B cell (primary cell): ENCODE measurements at regions not wholly inside any gene's neighbourhood (a gene's known extent, or its start where the extent isn't known, plus 50 kb on each side); places are given as distances from the start of the nearest gene placed in this dataset.

Experiments used
- ATAC-seq: fragments of 200-7000 bp; cut with Tn5 transposase; one replicate; pipeline ENCODE4 v1.10.0; 2021; ENCODE audit warnings: low read depth, mild to moderate bottlenecking, moderate number of reproducible peaks, moderate library complexity
- CTCF ChIA-PET: fragments of 350-600 bp; sonication (Branson Sonifier 250); formaldehyde crosslinking; loops from one replicate; lab custom pipeline; 2021; ENCODE audit warnings: antibody characterized with exemption, inconsistent platforms; lab: Charles Lee
- POLR2A ChIA-PET: fragments of 350-600 bp; sonication (Branson Sonifier 250); formaldehyde crosslinking; loops from one replicate; lab custom pipeline; 2021; ENCODE audit warnings: antibody characterized with exemption; lab: Charles Lee
- DNase-seq: peaks from one replicate; pipeline ENCODE4 v3.0.0; 2013
- H2AFZ ChIP-seq: 2 replicates; pipeline ENCODE4 v1.6.1; 2012; ENCODE audit warnings: mild to moderate bottlenecking, low read depth, low read length; ENCODE audit not compliant: insufficient read depth, poor library complexity, severe bottlenecking
- H3K27ac ChIP-seq, 2 donors: 1 replicate in 1 of 2; 2 replicates in 1 of 2; pipeline ENCODE4 v1.5.1; 2012 to 2013; ENCODE audit warnings: low read length in 2 of 2, mild to moderate bottlenecking in 2 of 2, moderate library complexity in 1 of 2
- H3K27me3 ChIP-seq, 4 experiments: fragments of 200-600 bp in 1 of 4; sonication (generic) in 1 of 4; replicated peaks in 1 of 4; 1 replicate in 2 of 4; 2 replicates in 2 of 4; pipeline versions ENCODE4 v1.6.1 to v1.7.0; 2013 to 2016; ENCODE audit warnings: low read length in 3 of 4, mild to moderate bottlenecking in 2 of 4, mixed read lengths in 1 of 4, moderate library complexity in 1 of 4; ENCODE audit not compliant: insufficient read depth in 4 of 4, control insufficient read depth in 3 of 4; ENCODE audit errors: control extremely low read depth in 1 of 4
- H3K36me3 ChIP-seq, 2 experiments: replicated peaks in 1 of 2; 1 replicate in 1 of 2; 2 replicates in 1 of 2; pipeline versions ENCODE4 v1.6.1 to v1.7.1; 2013; ENCODE audit warnings: low read length in 1 of 2; ENCODE audit not compliant: insufficient read depth in 2 of 2, control insufficient read depth in 1 of 2; ENCODE audit errors: control extremely low read depth in 1 of 2, extremely low read depth in 1 of 2
- H3K4me1 ChIP-seq, 2 donors: fragments of 200-600 bp in 1 of 2; sonication (generic) in 1 of 2; 1 replicate in 1 of 2; 2 replicates in 1 of 2; pipeline versions ENCODE4 v1.5.1 to v1.6.1; 2013 to 2017; ENCODE audit warnings: low read length in 2 of 2; ENCODE audit not compliant: control insufficient read depth in 2 of 2, insufficient read depth in 2 of 2
- H3K4me2 ChIP-seq: replicated peaks from 2 replicates; pipeline ENCODE3; 2012; ENCODE audit warnings: mild to moderate bottlenecking, low read depth, low read length; ENCODE audit not compliant: poor library complexity, severe bottlenecking
- H3K4me3 ChIP-seq, 5 experiments: fragments of 200-600 bp in 1 of 5; sonication (generic) in 1 of 5; 1 replicate in 3 of 5; 2 replicates in 2 of 5; pipeline versions ENCODE4 v1.5.1 to v1.7.0; 2011 to 2016; ENCODE audit warnings: low read length in 4 of 5, mild to moderate bottlenecking in 4 of 5, low read depth in 2 of 5, control low read depth in 1 of 5, moderate library complexity in 1 of 5; ENCODE audit not compliant: insufficient read depth in 1 of 5; ENCODE audit errors: control extremely low read depth in 1 of 5, extremely low read depth in 1 of 5
- H3K79me2 ChIP-seq: fragments of 200-600 bp; sonication (generic); one replicate; pipeline ENCODE4 v1.6.0; 2016; ENCODE audit warnings: low read length; ENCODE audit not compliant: control insufficient read depth, insufficient read depth
- H3K9ac ChIP-seq: fragments of 200-600 bp; sonication (generic); 2 replicates; pipeline ENCODE4 v1.6.1; 2017; ENCODE audit warnings: mild to moderate bottlenecking, low read length, moderate library complexity
- H3K9me3 ChIP-seq, 3 donors: one replicate each; pipeline versions ENCODE4 v1.6.1 to v1.7.1; 2013; ENCODE audit warnings: low read length in 2 of 3; ENCODE audit not compliant: control insufficient read depth in 2 of 3, insufficient read depth in 1 of 3; ENCODE audit errors: control extremely low read depth in 1 of 3
- H4K20me1 ChIP-seq: 2 replicates; pipeline ENCODE4 v1.6.0; 2012; ENCODE audit warnings: mild to moderate bottlenecking, low read length; ENCODE audit not compliant: insufficient read depth, control insufficient read depth, poor library complexity, severe bottlenecking
- H3K27ac Mint-ChIP-seq: one replicate; pipeline ENCODE4 v1.8.0; 2021; ENCODE audit warnings: mixed read lengths
- H3K27me3 Mint-ChIP-seq: one replicate; pipeline ENCODE4 v1.8.0; 2021; ENCODE audit warnings: mixed read lengths
- H3K4me1 Mint-ChIP-seq: one replicate; pipeline ENCODE4 v1.8.0; 2021; ENCODE audit warnings: mixed read lengths
- H3K4me3 Mint-ChIP-seq: one replicate; pipeline ENCODE4 v1.8.0; 2021; ENCODE audit warnings: mixed read lengths
- H3K9me3 Mint-ChIP-seq: one replicate; pipeline ENCODE4 v1.8.0; 2022; ENCODE audit warnings: mixed read lengths; ENCODE audit not compliant: insufficient read depth
- CTCF ChIP-seq: fragments of 200-600 bp; IDR thresholded peaks from one replicate; pipeline ENCODE4 v1.8.0; 2022; ENCODE audit warnings: antibody characterized with exemption, mild to moderate bottlenecking
- EZH2 ChIP-seq: IDR thresholded peaks from 2 replicates; pipeline ENCODE4 v1.6.1; 2012; ENCODE audit warnings: borderline replicate concordance, low read depth, mild to moderate bottlenecking, moderate library complexity, low read length; ENCODE audit not compliant: insufficient read depth, poor library complexity, severe bottlenecking
- WGBS: methylation state at CpG from one replicate; pipeline ENCODE4 v1.1.5; 2013; ENCODE audit warnings: missing lambda C conversion rate; ENCODE audit not compliant: insufficient coverage; 5-methylcytosine and 5-hydroxymethylcytosine counted together
- intact Hi-C: fragments of 100-400 bp; cut with micrococcal nuclease; formaldehyde crosslinking; loops from one replicate; pipeline ENCODE4 v1.10.0; 2022

GRCh38 chr13:103810026-103810425 is 743.8 kb upstream of the SLC10A2 start:
- Histone ChIP-seq H3K36me3 (no peaks in the 10 kb centered on the region), H3K4me2 (no peak overlapping the region), H3K27me3 (no peaks in the 10 kb centered on the region), H4K20me1 (no peaks in the 10 kb centered on the region), H3K9me3 (peaks cover 0 to 9% (median 0%) of the 10 kb centered on the region in 3 donors), H3K4me3 (no peak overlapping the region), H3K27ac (no peak overlapping the region), H3K9ac (no peak overlapping the region), H3K4me1 (no peaks in the 10 kb centered on the region), H2AFZ (no peak overlapping the region), H3K79me2 (no peaks in the 10 kb centered on the region)
- no peak for ATAC-seq
- Mint-ChIP-seq H3K27me3 (no peaks in the 10 kb centered on the region), H3K27ac (no peak overlapping the region), H3K4me1 (no peaks in the 10 kb centered on the region), H3K4me3 (no peak overlapping the region), H3K9me3 (no peaks in the 10 kb centered on the region)
- ChIA-PET POLR2A (no interaction called here), CTCF (no interaction called here)
- DNase-seq: no peak
- intact Hi-C loops: no loop called here
- TF ChIP-seq EZH2 (no peak), CTCF (no peak)
- WGBS: 89% methylated on average over 1 of the region's 3 CpGs

- DNase-seq: no peak
Observed at GRCh38 chr13:103805771-103806170, 739.6 kb upstream of the SLC10A2 start.

More at GRCh38 chr13:103805771-103806170, 739.6 kb upstream of the SLC10A2 start:
- no peak overlapping the region for H3K9ac ChIP-seq
- no peaks in the 10 kb centered on the region for H3K27me3 ChIP-seq
- peaks cover 0 to 2% (median 0%) of the 10 kb centered on the region in 3 donors for H3K9me3 ChIP-seq
- no peaks in the 10 kb centered on the region for H3K27me3 Mint-ChIP-seq
- ChIA-PET CTCF (no interaction called here), POLR2A (no interaction called here)
- no peak overlapping the region for H2AFZ ChIP-seq
- ATAC-seq: no peak
- no peaks in the 10 kb centered on the region for H3K36me3 ChIP-seq
- H3K9me3 Mint-ChIP-seq: no peaks in the 10 kb centered on the region
- H3K27ac ChIP-seq: no peak overlapping the region
- WGBS: 100% methylated on average over 2 of the region's 4 CpGs
- H3K4me1 Mint-ChIP-seq: no peaks in the 10 kb centered on the region
- intact Hi-C loops: no loop called here
- no peaks in the 10 kb centered on the region for H3K79me2 ChIP-seq
- H3K4me3 Mint-ChIP-seq: no peak overlapping the region
- H3K4me2 ChIP-seq: no peak overlapping the region
- TF ChIP-seq EZH2 (no peak), CTCF (no peak)
- H4K20me1 ChIP-seq: no peaks in the 10 kb centered on the region
- no peaks in the 10 kb centered on the region for H3K4me1 ChIP-seq
- H3K4me3 ChIP-seq: no peak overlapping the region
- H3K27ac Mint-ChIP-seq: no peak overlapping the region
